Mucosa of descending colon (tissue), 3 donors: ENCODE measurements at regions not wholly inside any gene's neighbourhood (a gene's known extent, or its start where the extent isn't known, plus 50 kb on each side); places are given as distances from the start of the nearest gene placed in this dataset.

ENCODE experiments used
- ATAC-seq: fragments of 200-7000 bp; cut with Tn5 transposase; one replicate; pipeline ENCODE4 v1.9.1; 2020; ENCODE audit warnings: mild to moderate bottlenecking, moderate library complexity
- DNase-seq, 3 donors: peaks; one replicate each; pipeline ENCODE4 v3.0.0-alpha.2; 2020
- H3K36me3 ChIP-seq: fragments of 200-600 bp; one replicate; pipeline ENCODE4 v1.8.0; 2021; ENCODE audit warnings: low read depth, mild to moderate bottlenecking
- H3K4me1 ChIP-seq: fragments of 200-600 bp; one replicate; pipeline ENCODE4 v1.8.0; 2021; ENCODE audit warnings: low read depth, mild to moderate bottlenecking
- H3K4me3 ChIP-seq: fragments of 200-600 bp; one replicate; pipeline ENCODE4 v1.8.0; 2021; ENCODE audit warnings: mild to moderate bottlenecking
- H3K9me3 ChIP-seq: fragments of 200-600 bp; one replicate; pipeline ENCODE4 v1.8.0; 2021; ENCODE audit warnings: mild to moderate bottlenecking
- intact Hi-C, 2 donors: fragments of 100-400 bp; cut with DNase I in 1 of 2; cut with micrococcal nuclease in 1 of 2; formaldehyde crosslinking; loops; one replicate each; pipeline versions ENCODE4 v1.11.0 to v1.11.1; 2022; cut with DNase I, micrococcal nuclease
- TF ChIP-seq, protein P1 (sequence below): fragments of 200-600 bp; IDR thresholded peaks from one replicate; pipeline ENCODE4 v1.8.0; 2022; ENCODE audit warnings: antibody characterized with exemption, mild to moderate bottlenecking
- donor health status: DM: no; HTN: no; CAD: no; lungs with moderate emphysema.
- donor health status: DM: no; HTN: no; CAD: no.
- donor health status: DM: no; HTN: yes; CAD: no.

GRCh38 chr22:48443680-48444079, 1384.0 kb downstream of the BRD1 start:
- H3K4me1 ChIP-seq: no peaks in the 10 kb centered on the region
- no peak overlapping the region for H3K4me3 ChIP-seq
- no peaks in the 10 kb centered on the region for H3K9me3 ChIP-seq
- intact Hi-C loops: no loop called here
- H3K36me3 ChIP-seq: no peaks in the 10 kb centered on the region
- DNase-seq (peak in 1 of 3 donors; percentile 1), ATAC-seq (no peak)
- TF ChIP-seq, protein P1, sequence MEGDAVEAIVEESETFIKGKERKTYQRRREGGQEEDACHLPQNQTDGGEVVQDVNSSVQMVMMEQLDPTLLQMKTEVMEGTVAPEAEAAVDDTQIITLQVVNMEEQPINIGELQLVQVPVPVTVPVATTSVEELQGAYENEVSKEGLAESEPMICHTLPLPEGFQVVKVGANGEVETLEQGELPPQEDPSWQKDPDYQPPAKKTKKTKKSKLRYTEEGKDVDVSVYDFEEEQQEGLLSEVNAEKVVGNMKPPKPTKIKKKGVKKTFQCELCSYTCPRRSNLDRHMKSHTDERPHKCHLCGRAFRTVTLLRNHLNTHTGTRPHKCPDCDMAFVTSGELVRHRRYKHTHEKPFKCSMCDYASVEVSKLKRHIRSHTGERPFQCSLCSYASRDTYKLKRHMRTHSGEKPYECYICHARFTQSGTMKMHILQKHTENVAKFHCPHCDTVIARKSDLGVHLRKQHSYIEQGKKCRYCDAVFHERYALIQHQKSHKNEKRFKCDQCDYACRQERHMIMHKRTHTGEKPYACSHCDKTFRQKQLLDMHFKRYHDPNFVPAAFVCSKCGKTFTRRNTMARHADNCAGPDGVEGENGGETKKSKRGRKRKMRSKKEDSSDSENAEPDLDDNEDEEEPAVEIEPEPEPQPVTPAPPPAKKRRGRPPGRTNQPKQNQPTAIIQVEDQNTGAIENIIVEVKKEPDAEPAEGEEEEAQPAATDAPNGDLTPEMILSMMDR: no peak

DNA sequence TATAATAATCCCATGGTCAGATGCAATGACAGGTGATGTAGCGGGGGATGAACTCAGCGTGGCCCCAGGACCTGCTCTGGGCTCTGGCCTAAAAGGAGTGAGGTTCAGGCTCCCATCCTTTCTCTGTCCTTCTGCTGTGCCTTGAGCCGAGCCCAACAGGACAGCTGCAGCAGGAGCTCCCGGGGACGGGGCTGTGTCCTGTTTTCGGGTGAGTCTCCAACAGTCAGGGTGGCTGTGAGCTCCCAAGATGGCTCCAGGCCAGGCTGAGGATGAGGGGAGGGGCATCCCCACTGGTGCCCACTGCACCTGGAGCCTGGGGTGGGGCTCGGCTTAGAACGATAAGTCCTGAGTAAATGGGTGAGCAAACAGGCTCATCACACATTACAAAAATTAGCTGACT, 1385.0 kb downstream of the BRD1 start:
- Histone ChIP-seq H3K36me3 (no peaks in the 10 kb centered on the region), H3K9me3 (no peaks in the 10 kb centered on the region), H3K4me3 (no peak overlapping the region), H3K4me1 (no peaks in the 10 kb centered on the region)
- DNase-seq (peak in 1 of 3 donors; percentile 8), ATAC-seq (no peak)
- TF ChIP-seq, protein P1: no peak
- intact Hi-C loops: no loop called here

GRCh38 chr22:48441553-48441850, 1386.2 kb downstream of the BRD1 start:
- no peaks in the 10 kb centered on the region for H3K9me3 ChIP-seq
- H3K4me1 ChIP-seq: no peaks in the 10 kb centered on the region
- no peak for ATAC-seq
- intact Hi-C loops: no loop called here
- DNase-seq: no peak
- no peaks in the 10 kb centered on the region for H3K36me3 ChIP-seq
- no peak overlapping the region for H3K4me3 ChIP-seq
- TF ChIP-seq, protein P1: no peak

- Histone ChIP-seq H3K4me3 (no peak overlapping the region), H3K4me1 (no peaks in the 10 kb centered on the region), H3K36me3 (no peaks in the 10 kb centered on the region), H3K9me3 (no peaks in the 10 kb centered on the region)
- TF ChIP-seq, protein P1: no peak
- intact Hi-C loops: no loop called here
- peak in 1 of 3 donors; percentile 9 for DNase-seq
- ATAC-seq: no peak
Observed at GRCh38 chr22:48440673-48441552, 1386.8 kb downstream of the BRD1 start.

GRCh38 chr22:48440176-48440575, 1387.5 kb downstream of the BRD1 start:
- ATAC-seq (no peak), DNase-seq (no peak)
- intact Hi-C loops: no loop called here
- H3K4me3 ChIP-seq: no peak overlapping the region
- no peaks in the 10 kb centered on the region for H3K4me1 ChIP-seq
- TF ChIP-seq, protein P1: no peak
- H3K9me3 ChIP-seq: no peaks in the 10 kb centered on the region
- no peaks in the 10 kb centered on the region for H3K36me3 ChIP-seq
